HEK293T (cell line): ENCODE measurements at regions not wholly inside any gene's neighbourhood (a gene's known extent, or its start where the extent isn't known, plus 50 kb on each side); places are given as distances from the start of the nearest gene placed in this dataset.

Source experiments
- ARNT ChIP-seq: fragments of 450-650 bp; IDR thresholded peaks from 2 replicates; pipeline ENCODE4 v1.6.1; 2017; ENCODE audit warnings: mild to moderate bottlenecking
- BHLHE40 ChIP-seq: fragments of 450-650 bp; IDR thresholded peaks from 2 replicates; pipeline ENCODE4 v1.6.1; 2016; ENCODE audit warnings: mild to moderate bottlenecking, moderate library complexity, borderline replicate concordance
- ELF4 ChIP-seq: fragments of 450-650 bp; IDR thresholded peaks from 2 replicates; pipeline ENCODE4 v1.6.1; 2017; ENCODE audit warnings: antibody characterized with exemption
- NFRKB ChIP-seq: fragments of 450-650 bp; IDR thresholded peaks from 2 replicates; pipeline ENCODE4 v1.6.1; 2016; ENCODE audit warnings: mild to moderate bottlenecking, moderate library complexity
- SP1 ChIP-seq: fragments of 450-650 bp; IDR thresholded peaks from 2 replicates; pipeline ENCODE4 v1.6.1; 2017
- ZNF384 ChIP-seq: fragments of 450-650 bp; IDR thresholded peaks from 2 replicates; pipeline ENCODE4 v1.6.1; 2016
- TF ChIP-seq, protein P1 (sequence below): fragments of 450-650 bp; IDR thresholded peaks from 2 replicates; pipeline ENCODE4 v1.6.1; 2016

DNA sequence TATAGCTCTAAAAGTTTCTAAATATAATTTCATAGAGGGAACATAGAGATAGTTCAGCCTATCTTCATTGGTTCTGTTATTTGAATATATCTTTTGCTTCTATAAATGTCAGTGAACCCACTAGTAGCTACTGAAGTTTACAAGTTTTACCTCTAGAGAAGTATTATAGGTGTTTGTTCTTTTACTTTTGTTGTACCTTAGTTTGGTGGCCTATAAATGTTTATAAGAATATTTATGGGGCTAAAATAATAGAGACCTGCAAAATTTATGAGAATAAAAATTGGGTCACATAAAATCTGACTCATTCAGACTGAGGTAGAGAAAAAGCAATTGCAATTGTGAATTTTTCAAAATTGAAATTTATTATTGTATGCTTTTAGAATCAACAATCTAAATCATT is 162.6 kb downstream of the SERPINI1 start:
- no peak for TF ChIP-seq SP1
- no peak for TF ChIP-seq ZNF384
- TF ChIP-seq, protein P1, sequence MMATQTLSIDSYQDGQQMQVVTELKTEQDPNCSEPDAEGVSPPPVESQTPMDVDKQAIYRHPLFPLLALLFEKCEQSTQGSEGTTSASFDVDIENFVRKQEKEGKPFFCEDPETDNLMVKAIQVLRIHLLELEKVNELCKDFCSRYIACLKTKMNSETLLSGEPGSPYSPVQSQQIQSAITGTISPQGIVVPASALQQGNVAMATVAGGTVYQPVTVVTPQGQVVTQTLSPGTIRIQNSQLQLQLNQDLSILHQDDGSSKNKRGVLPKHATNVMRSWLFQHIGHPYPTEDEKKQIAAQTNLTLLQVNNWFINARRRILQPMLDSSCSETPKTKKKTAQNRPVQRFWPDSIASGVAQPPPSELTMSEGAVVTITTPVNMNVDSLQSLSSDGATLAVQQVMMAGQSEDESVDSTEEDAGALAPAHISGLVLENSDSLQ: no peak
- TF ChIP-seq ELF4: no peak
- TF ChIP-seq NFRKB: no peak
- no peak for TF ChIP-seq ARNT
- TF ChIP-seq BHLHE40: no peak
